ENCODE measurements at regions not wholly inside any gene's neighbourhood (a gene's known extent, or its start where the extent isn't known, plus 50 kb on each side); places are given as distances from the start of the nearest gene placed in this dataset.
A peak's percentile ranks its signal among the peaks of the same experiment; 100 is the strongest.

- no peak for DNase-seq (ENCODE audit: low read depth, low spot score)
- in situ Hi-C loops (cut with HindIII; ENCODE audit: low pct_unique_long_range_greater_than_20kb, low sequenced_read_pairs), result no loop called here
These were observed 939.6 kb upstream of the CRIM1 start for GRCh38 chr2:35415942-35416341.

- peak; percentile 17 for DNase-seq (ENCODE audit: low read depth, low spot score)
- in situ Hi-C loops (cut with HindIII; ENCODE audit: low pct_unique_long_range_greater_than_20kb, low sequenced_read_pairs), result no loop called here
These were observed 940.3 kb upstream of the CRIM1 start for GRCh38 chr2:35415282-35415681.

GRCh38 chr2:35410431-35411061, 945.0 kb upstream of the CRIM1 start:
- peak; percentile 78 for DNase-seq (ENCODE audit: low read depth, low spot score)
- in situ Hi-C loops (cut with HindIII; ENCODE audit: low pct_unique_long_range_greater_than_20kb, low sequenced_read_pairs), result no loop called here

- in situ Hi-C loops (cut with HindIII; ENCODE audit: low pct_unique_long_range_greater_than_20kb, low sequenced_read_pairs), result no loop called here
- DNase-seq (ENCODE audit: low read depth, low spot score), result no peak
These were observed 945.8 kb upstream of the CRIM1 start for GRCh38 chr2:35409762-35410161.

- in situ Hi-C loops (cut with HindIII; ENCODE audit: low pct_unique_long_range_greater_than_20kb, low sequenced_read_pairs), result no loop called here
- no peak for DNase-seq (ENCODE audit: low read depth, low spot score)
These were observed 947.3 kb upstream of the CRIM1 start for GRCh38 chr2:35408320-35408719.

GRCh38 chr2:35391736-35392442, 963.7 kb upstream of the CRIM1 start:
- no peak for DNase-seq (ENCODE audit: low read depth, low spot score)
- in situ Hi-C loops (cut with HindIII; ENCODE audit: low pct_unique_long_range_greater_than_20kb, low sequenced_read_pairs), result no loop called here

- in situ Hi-C loops (cut with HindIII; ENCODE audit: low pct_unique_long_range_greater_than_20kb, low sequenced_read_pairs), result no loop called here
- no peak for DNase-seq (ENCODE audit: low read depth, low spot score)
These were observed 976.8 kb upstream of the CRIM1 start for GRCh38 chr2:35378791-35379190.

GRCh38 chr2:35374845-35375244, 980.7 kb upstream of the CRIM1 start:
- in situ Hi-C loops (cut with HindIII; ENCODE audit: low pct_unique_long_range_greater_than_20kb, low sequenced_read_pairs), result no loop called here
- DNase-seq (ENCODE audit: low read depth, low spot score), result no peak

GRCh38 chr2:35365859-35366258, 989.7 kb upstream of the CRIM1 start:
- peak; percentile 73 for DNase-seq (ENCODE audit: low read depth, low spot score)
- in situ Hi-C loops (cut with HindIII; ENCODE audit: low pct_unique_long_range_greater_than_20kb, low sequenced_read_pairs), result no loop called here

GRCh38 chr2:35356332-35356731, 999.2 kb upstream of the CRIM1 start:
- in situ Hi-C loops (cut with HindIII; ENCODE audit: low pct_unique_long_range_greater_than_20kb, low sequenced_read_pairs), result no loop called here
- no peak for DNase-seq (ENCODE audit: low read depth, low spot score)

GRCh38 chr2:35355056-35355455, 1000.5 kb upstream of the CRIM1 start:
- DNase-seq (ENCODE audit: low read depth, low spot score), result no peak
- in situ Hi-C loops (cut with HindIII; ENCODE audit: low pct_unique_long_range_greater_than_20kb, low sequenced_read_pairs), result no loop called here

GRCh38 chr2:35347561-35347960, 1008.0 kb upstream of the CRIM1 start:
- DNase-seq (ENCODE audit: low read depth, low spot score), result no peak
- in situ Hi-C loops (cut with HindIII; ENCODE audit: low pct_unique_long_range_greater_than_20kb, low sequenced_read_pairs), result no loop called here

- in situ Hi-C loops (cut with HindIII; ENCODE audit: low pct_unique_long_range_greater_than_20kb, low sequenced_read_pairs), result no loop called here
- DNase-seq (ENCODE audit: low read depth, low spot score), result peak; percentile 59
These were observed 1012.4 kb upstream of the CRIM1 start for GRCh38 chr2:35343135-35343534.

- no peak for DNase-seq (ENCODE audit: low read depth, low spot score)
- in situ Hi-C loops (cut with HindIII; ENCODE audit: low pct_unique_long_range_greater_than_20kb, low sequenced_read_pairs), result no loop called here
These were observed 1016.4 kb upstream of the CRIM1 start for GRCh38 chr2:35339211-35339610.

- in situ Hi-C loops (cut with HindIII; ENCODE audit: low pct_unique_long_range_greater_than_20kb, low sequenced_read_pairs), result no loop called here
- DNase-seq (ENCODE audit: low read depth, low spot score), result no peak
These were observed 1017.7 kb upstream of the CRIM1 start for GRCh38 chr2:35337922-35338321.

GRCh38 chr2:35314049-35314448, 1041.5 kb upstream of the CRIM1 start:
- in situ Hi-C loops (cut with HindIII; ENCODE audit: low pct_unique_long_range_greater_than_20kb, low sequenced_read_pairs), result no loop called here
- DNase-seq (ENCODE audit: low read depth, low spot score), result no peak

- in situ Hi-C loops (cut with HindIII; ENCODE audit: low pct_unique_long_range_greater_than_20kb, low sequenced_read_pairs), result no loop called here
- no peak for DNase-seq (ENCODE audit: low read depth, low spot score)
These were observed 1054.2 kb upstream of the CRIM1 start for GRCh38 chr2:35301369-35301768.

- peak; percentile 76 for DNase-seq (ENCODE audit: low read depth, low spot score)
- in situ Hi-C loops (cut with HindIII; ENCODE audit: low pct_unique_long_range_greater_than_20kb, low sequenced_read_pairs), result no loop called here
These were observed 1057.1 kb upstream of the CRIM1 start for GRCh38 chr2:35298493-35298892.

GRCh38 chr2:35297403-35297802, 1058.2 kb upstream of the CRIM1 start:
- in situ Hi-C loops (cut with HindIII; ENCODE audit: low pct_unique_long_range_greater_than_20kb, low sequenced_read_pairs), result no loop called here
- DNase-seq (ENCODE audit: low read depth, low spot score), result no peak
